ENCODE measurements at regions not wholly inside any gene's neighbourhood (a gene's known extent, or its start where the extent isn't known, plus 50 kb on each side); places are given as distances from the start of the nearest gene placed in this dataset.

GRCh38 chr4:144202081-144202480 is 61.6 kb upstream of the GYPA start:
- DNase-seq (ENCODE audit: low read depth, low spot score): no peak
- H3K4me3 ChIP-seq (ENCODE audit: low read length): no peak overlapping the region

- no peak overlapping the region for H3K4me3 ChIP-seq (ENCODE audit: low read length)
- DNase-seq (ENCODE audit: low read depth, low spot score): no peak
These were observed 62.6 kb upstream of the GYPA start for GRCh38 chr4:144203155-144203554.

- H3K4me3 ChIP-seq (ENCODE audit: low read length): no peak overlapping the region
- DNase-seq (ENCODE audit: low read depth, low spot score): no peak
These were observed 63.9 kb upstream of the GYPA start for GRCh38 chr4:144204431-144204830.

- DNase-seq (ENCODE audit: low read depth, low spot score): no peak
- H3K4me3 ChIP-seq (ENCODE audit: low read length): no peak overlapping the region
These were observed 66.2 kb upstream of the GYPA start for GRCh38 chr4:144206711-144207110.

- DNase-seq (ENCODE audit: low read depth, low spot score): no peak
- no peak overlapping the region for H3K4me3 ChIP-seq (ENCODE audit: low read length)
These were observed 67.6 kb upstream of the GYPA start for GRCh38 chr4:144208074-144208473.

GRCh38 chr4:144209491-144209890 is 69.0 kb upstream of the GYPA start:
- DNase-seq (ENCODE audit: low read depth, low spot score): no peak
- no peak overlapping the region for H3K4me3 ChIP-seq (ENCODE audit: low read length)

- H3K4me3 ChIP-seq (ENCODE audit: low read length): no peak overlapping the region
- no peak for DNase-seq (ENCODE audit: low read depth, low spot score)
These were observed 72.9 kb upstream of the GYPA start for GRCh38 chr4:144213371-144213770.

GRCh38 chr4:144223149-144223548 is 82.6 kb upstream of the GYPA start:
- DNase-seq (ENCODE audit: low read depth, low spot score): no peak

GRCh38 chr4:144223661-144224060 is 83.1 kb upstream of the GYPA start:
- H3K4me3 ChIP-seq (ENCODE audit: low read length): no peak overlapping the region
- no peak for DNase-seq (ENCODE audit: low read depth, low spot score)

More at GRCh38 chr4:144223149-144223548, 82.6 kb upstream of the GYPA start:
- no peak overlapping the region for H3K4me3 ChIP-seq (ENCODE audit: low read length)

GRCh38 chr4:144259285-144259684 is 118.8 kb upstream of the GYPA start:
- H3K4me3 ChIP-seq (ENCODE audit: low read length): no peak overlapping the region
- no peak for DNase-seq (ENCODE audit: low read depth, low spot score)

GRCh38 chr4:144267084-144267483 is 126.6 kb upstream of the GYPA start:
- no peak overlapping the region for H3K4me3 ChIP-seq (ENCODE audit: low read length)
- DNase-seq (ENCODE audit: low read depth, low spot score): no peak

GRCh38 chr4:144280688-144281087 is 140.2 kb upstream of the GYPA start:
- no peak for DNase-seq (ENCODE audit: low read depth, low spot score)
- no peak overlapping the region for H3K4me3 ChIP-seq (ENCODE audit: low read length)

- DNase-seq (ENCODE audit: low read depth, low spot score): no peak
- H3K4me3 ChIP-seq (ENCODE audit: low read length): no peak overlapping the region
These were observed 143.0 kb upstream of the GYPA start for GRCh38 chr4:144283526-144283925.

GRCh38 chr4:144284026-144284425 is 143.5 kb upstream of the GYPA start:
- no peak overlapping the region for H3K4me3 ChIP-seq (ENCODE audit: low read length)
- DNase-seq (ENCODE audit: low read depth, low spot score): no peak

GRCh38 chr4:144288011-144288903 is 147.7 kb upstream of the GYPA start:
- H3K4me3 ChIP-seq (ENCODE audit: low read length): no peak overlapping the region
- no peak for DNase-seq (ENCODE audit: low read depth, low spot score)

- no peak overlapping the region for H3K4me3 ChIP-seq (ENCODE audit: low read length)
- DNase-seq (ENCODE audit: low read depth, low spot score): no peak
These were observed 149.3 kb upstream of the GYPA start for GRCh38 chr4:144289667-144290428.

GRCh38 chr4:144291164-144291563 is 150.6 kb upstream of the GYPA start:
- DNase-seq (ENCODE audit: low read depth, low spot score): no peak
- H3K4me3 ChIP-seq (ENCODE audit: low read length): no peak overlapping the region

GRCh38 chr4:144294211-144294610 is 153.7 kb upstream of the GYPA start:
- no peak for DNase-seq (ENCODE audit: low read depth, low spot score)
- no peak overlapping the region for H3K4me3 ChIP-seq (ENCODE audit: low read length)

GRCh38 chr4:144295286-144295995 is 154.9 kb upstream of the GYPA start:
- no peak for DNase-seq (ENCODE audit: low read depth, low spot score)
- H3K4me3 ChIP-seq (ENCODE audit: low read length): no peak overlapping the region

GRCh38 chr4:144296941-144297340 is 156.4 kb upstream of the GYPA start:
- no peak for DNase-seq (ENCODE audit: low read depth, low spot score)
- no peak overlapping the region for H3K4me3 ChIP-seq (ENCODE audit: low read length)

All from Jurkat, Clone E6-1 (cell line).